HG03565 (cell line): ENCODE measurements at regions not wholly inside any gene's neighbourhood (a gene's known extent, or its start where the extent isn't known, plus 50 kb on each side); places are given as distances from the start of the nearest gene placed in this dataset.
"Not testable (repeated sequence)": the region's sequence is repeated elsewhere in the genome, so short reads cannot be mapped to it uniquely, and the experiment has no call there.

ENCODE experiments used
- ATAC-seq: cut with Tn5 transposase; IDR thresholded peaks from one replicate; pipeline ENCODE4 v1.9.1; 2021; ENCODE audit warnings: mild to moderate bottlenecking, moderate library complexity; ENCODE audit not compliant: unreplicated experiment

- ATAC-seq: no peak
These were observed 1527.1 kb upstream of the PRR20A start for GRCh38 chr13:55613429-55614187.

GRCh38 chr13:55615081-55615480, 1525.6 kb upstream of the PRR20A start:
- ATAC-seq: no peak

- no peak for ATAC-seq
These were observed 1523.5 kb upstream of the PRR20A start for GRCh38 chr13:55617241-55617640.

GRCh38 chr13:55627221-55627620, 1513.5 kb upstream of the PRR20A start:
- ATAC-seq: no peak

- no peak for ATAC-seq
These were observed 1508.3 kb upstream of the PRR20A start for GRCh38 chr13:55632402-55632801.

GRCh38 chr13:55649485-55649884, 1491.2 kb upstream of the PRR20A start:
- ATAC-seq: no peak

GRCh38 chr13:55652657-55653056, 1488.1 kb upstream of the PRR20A start:
- no peak for ATAC-seq

- no peak for ATAC-seq
These were observed 1487.2 kb upstream of the PRR20A start for GRCh38 chr13:55653497-55653896.

- no peak for ATAC-seq
These were observed 1486.5 kb upstream of the PRR20A start for GRCh38 chr13:55654243-55654642.

GRCh38 chr13:55660264-55660663, 1480.5 kb upstream of the PRR20A start:
- ATAC-seq: not testable (repeated sequence)

- no peak for ATAC-seq
These were observed 1479.9 kb upstream of the PRR20A start for GRCh38 chr13:55660851-55661250.

GRCh38 chr13:55661505-55661904, 1479.2 kb upstream of the PRR20A start:
- no peak for ATAC-seq

GRCh38 chr13:55664178-55664577, 1476.5 kb upstream of the PRR20A start:
- no peak for ATAC-seq

GRCh38 chr13:55669051-55669450, 1471.7 kb upstream of the PRR20A start:
- ATAC-seq: no peak

GRCh38 chr13:55673910-55674309, 1466.8 kb upstream of the PRR20A start:
- ATAC-seq: no peak

- ATAC-seq: no peak
These were observed 1457.9 kb upstream of the PRR20A start for GRCh38 chr13:55682776-55683175.

GRCh38 chr13:55705526-55705925, 1435.2 kb upstream of the PRR20A start:
- ATAC-seq: no peak

- ATAC-seq: no peak
These were observed 1434.7 kb upstream of the PRR20A start for GRCh38 chr13:55705971-55706370.

GRCh38 chr13:55714120-55714519, 1426.6 kb upstream of the PRR20A start:
- no peak for ATAC-seq

GRCh38 chr13:55727683-55728082, 1413.0 kb upstream of the PRR20A start:
- no peak for ATAC-seq

- ATAC-seq: no peak
These were observed 1412.5 kb upstream of the PRR20A start for GRCh38 chr13:55728247-55728646.

- no peak for ATAC-seq
These were observed 1394.9 kb upstream of the PRR20A start for GRCh38 chr13:55745828-55746227.

- no peak for ATAC-seq
These were observed 1378.7 kb upstream of the PRR20A start for GRCh38 chr13:55761986-55762385.
